Keratinocyte (primary cell): ENCODE measurements at regions not wholly inside any gene's neighbourhood (a gene's known extent, or its start where the extent isn't known, plus 50 kb on each side); places are given as distances from the start of the nearest gene placed in this dataset.

Source experiments
- DNase-seq: peaks from one replicate; pipeline ENCODE4 v3.0.0-alpha.2; 2011; ENCODE audit warnings: low read depth, missing footprints, low spot score
- FAIRE-seq: peaks from 2 replicates; lab custom pipeline; 2011; peaks lifted over from hg19 to GRCh38; lab: Jason Lieb, UNC
- H2AFZ ChIP-seq: 2 replicates; pipeline ENCODE4 v1.6.0; 2012; ENCODE audit warnings: low read length, control low read depth, inconsistent platforms; ENCODE audit not compliant: control insufficient read depth
- H3K27ac ChIP-seq: 2 replicates; pipeline ENCODE4 v1.5.1; 2011; ENCODE audit warnings: low read length; ENCODE audit not compliant: control insufficient read depth, insufficient read depth
- H3K27me3 ChIP-seq: 3 replicates; pipeline ENCODE4 v1.6.0; 2011; ENCODE audit warnings: low read length; ENCODE audit not compliant: control insufficient read depth, insufficient read depth; ENCODE audit errors: extremely low read depth
- H3K36me3 ChIP-seq, 2 experiments: 2 replicates in 1 of 2; 3 replicates in 1 of 2; pipeline ENCODE4 v1.5.1; 2011; ENCODE audit warnings: low read length in 2 of 2, mild to moderate bottlenecking in 1 of 2; ENCODE audit not compliant: control insufficient read depth in 2 of 2, insufficient read depth in 2 of 2; ENCODE audit errors: extremely low read depth in 1 of 2
- H3K4me1 ChIP-seq: 3 replicates; pipeline ENCODE4 v1.5.1; 2011; ENCODE audit warnings: low read length; ENCODE audit not compliant: control insufficient read depth, insufficient read depth; ENCODE audit errors: extremely low read depth
- H3K4me2 ChIP-seq: 3 replicates; pipeline ENCODE4 v1.6.0; 2011; ENCODE audit warnings: low read depth, low read length; ENCODE audit not compliant: control insufficient read depth, insufficient read depth; ENCODE audit errors: extremely low read depth
- H3K4me3 ChIP-seq, 3 experiments: fragments of 200-600 bp in 1 of 3; sonication (generic) in 1 of 3; 2 replicates in 2 of 3; 3 replicates in 1 of 3; pipeline ENCODE4 v1.5.1; 2011 to 2016; ENCODE audit warnings: low read length in 3 of 3, mild to moderate bottlenecking in 3 of 3, control low read depth in 2 of 3, inconsistent platforms in 1 of 3, low read depth in 1 of 3, mixed read lengths in 1 of 3, mixed run types in 1 of 3, moderate library complexity in 1 of 3; ENCODE audit not compliant: control insufficient read depth in 2 of 3, insufficient read depth in 2 of 3; ENCODE audit errors: extremely low read depth in 1 of 3
- H3K79me2 ChIP-seq: 2 replicates; pipeline ENCODE4 v1.6.0; 2012; ENCODE audit warnings: low read length; ENCODE audit not compliant: control insufficient read depth, insufficient read depth
- H3K9ac ChIP-seq: 3 replicates; pipeline ENCODE4 v1.6.0; 2011; ENCODE audit warnings: low read length; ENCODE audit not compliant: control insufficient read depth, insufficient read depth; ENCODE audit errors: extremely low read depth
- H3K9me1 ChIP-seq: 3 replicates; pipeline ENCODE4 v1.6.0; 2011; ENCODE audit warnings: low read length; ENCODE audit not compliant: control insufficient read depth, insufficient read depth; ENCODE audit errors: extremely low read depth
- H3K9me3 ChIP-seq: 2 replicates; pipeline ENCODE4 v1.5.1; 2012; ENCODE audit warnings: low read depth, low read length; ENCODE audit not compliant: control insufficient read depth
- H4K20me1 ChIP-seq: 3 replicates; pipeline ENCODE4 v1.6.0; 2011; ENCODE audit warnings: low read length; ENCODE audit not compliant: control insufficient read depth, insufficient read depth; ENCODE audit errors: extremely low read depth
- EZH2 ChIP-seq: IDR thresholded peaks from one replicate; pipeline ENCODE4 v1.6.1; 2012; ENCODE audit warnings: inconsistent platforms, mild to moderate bottlenecking, low read length, moderate library complexity
- dilution Hi-C: fragments of 300-500 bp; cut with MboI; formaldehyde crosslinking; loops from one replicate; pipeline ENCODE4 v1.7.0; 2020; ENCODE audit warnings: low sequenced_read_pairs; ENCODE audit not compliant: extremely low pct_ligation_motif_present
- TF ChIP-seq, protein P1 (sequence below), 3 experiments: IDR thresholded peaks in 1 of 3; conservative IDR thresholded peaks in 1 of 3; optimal IDR thresholded peaks in 1 of 3; 2 replicates in 2 of 3; 3 replicates in 1 of 3; pipeline versions ENCODE3 to v1.5.1; 2011; ENCODE audit warnings: low read length in 3 of 3, mild to moderate bottlenecking in 3 of 3, moderate library complexity in 2 of 3, control low read depth in 1 of 3, inconsistent platforms in 1 of 3; ENCODE audit not compliant: insufficient read depth in 2 of 3; ENCODE audit errors: extremely low read depth in 1 of 3

DNA sequence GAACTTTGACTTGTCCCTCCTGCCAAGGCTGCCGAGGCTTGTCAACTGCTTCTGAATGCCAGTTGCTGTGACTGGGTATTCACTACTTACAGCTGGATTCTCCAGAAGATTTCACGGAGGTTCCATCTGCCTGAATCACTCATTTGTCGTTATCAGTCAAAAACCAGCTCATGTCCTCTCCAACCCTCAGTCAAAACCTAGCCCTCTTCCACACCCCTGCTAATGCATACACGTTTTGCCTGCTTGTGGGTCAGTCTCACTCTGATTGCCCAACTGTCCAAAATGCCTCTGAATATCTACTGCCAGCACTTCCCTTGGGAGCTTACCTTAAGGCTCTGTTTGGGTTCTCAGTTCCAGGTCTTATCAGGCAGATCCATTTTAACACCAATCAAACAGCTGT is 238.6 kb upstream of the TMEM161B start:
- Histone ChIP-seq H3K4me2 (no peak overlapping the region), H2AFZ (no peak overlapping the region), H3K27ac (no peak overlapping the region), H4K20me1 (no peaks in the 10 kb centered on the region), H3K27me3 (no peaks in the 10 kb centered on the region), H3K79me2 (no peaks in the 10 kb centered on the region), H3K4me3 (no peak overlapping the region), H3K9ac (no peak overlapping the region), H3K4me1 (no peaks in the 10 kb centered on the region), H3K9me3 (no peaks in the 10 kb centered on the region), H3K36me3 (no peaks in the 10 kb centered on the region), H3K9me1 (no peaks in the 10 kb centered on the region)
- DNase-seq: no peak
- no peak for TF ChIP-seq EZH2
- TF ChIP-seq, protein P1, sequence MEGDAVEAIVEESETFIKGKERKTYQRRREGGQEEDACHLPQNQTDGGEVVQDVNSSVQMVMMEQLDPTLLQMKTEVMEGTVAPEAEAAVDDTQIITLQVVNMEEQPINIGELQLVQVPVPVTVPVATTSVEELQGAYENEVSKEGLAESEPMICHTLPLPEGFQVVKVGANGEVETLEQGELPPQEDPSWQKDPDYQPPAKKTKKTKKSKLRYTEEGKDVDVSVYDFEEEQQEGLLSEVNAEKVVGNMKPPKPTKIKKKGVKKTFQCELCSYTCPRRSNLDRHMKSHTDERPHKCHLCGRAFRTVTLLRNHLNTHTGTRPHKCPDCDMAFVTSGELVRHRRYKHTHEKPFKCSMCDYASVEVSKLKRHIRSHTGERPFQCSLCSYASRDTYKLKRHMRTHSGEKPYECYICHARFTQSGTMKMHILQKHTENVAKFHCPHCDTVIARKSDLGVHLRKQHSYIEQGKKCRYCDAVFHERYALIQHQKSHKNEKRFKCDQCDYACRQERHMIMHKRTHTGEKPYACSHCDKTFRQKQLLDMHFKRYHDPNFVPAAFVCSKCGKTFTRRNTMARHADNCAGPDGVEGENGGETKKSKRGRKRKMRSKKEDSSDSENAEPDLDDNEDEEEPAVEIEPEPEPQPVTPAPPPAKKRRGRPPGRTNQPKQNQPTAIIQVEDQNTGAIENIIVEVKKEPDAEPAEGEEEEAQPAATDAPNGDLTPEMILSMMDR (optimal IDR thresholded peaks at IDR 0.05 in 1 of 3, IDR thresholded peaks at IDR 0.05 in 1 of 3, conservative IDR thresholded peaks at IDR 0.05 in 1 of 3; ENCODE audit: extremely low read depth in 1 of 3, insufficient read depth in 2 of 3, low read length in 3 of 3): no peak
- dilution Hi-C loops: no loop called here
- FAIRE-seq: no peak

DNA sequence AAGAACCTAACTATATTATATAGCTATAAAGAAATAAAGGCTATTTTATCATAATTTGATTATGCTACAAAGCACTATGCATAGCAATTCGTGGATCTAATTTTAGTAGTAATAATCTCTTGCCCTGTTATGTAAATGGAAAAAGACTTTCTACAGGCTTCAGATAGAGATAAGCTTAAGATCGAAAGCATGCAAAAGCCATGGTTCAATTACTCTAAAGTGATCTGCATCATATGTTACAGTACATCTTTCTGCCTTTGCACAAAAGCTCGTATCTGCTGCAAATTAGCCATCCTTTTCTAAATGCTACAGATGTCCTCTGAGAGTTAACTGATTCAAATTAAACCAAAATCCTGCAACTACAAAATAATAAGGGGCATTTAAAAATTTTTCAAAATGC is 234.8 kb upstream of the TMEM161B start:
- Histone ChIP-seq H4K20me1 (no peaks in the 10 kb centered on the region), H3K9ac (no peak overlapping the region), H3K4me1 (no peaks in the 10 kb centered on the region), H3K9me1 (no peaks in the 10 kb centered on the region), H3K27ac (no peak overlapping the region), H3K79me2 (no peaks in the 10 kb centered on the region), H3K36me3 (no peaks in the 10 kb centered on the region), H3K4me2 (no peak overlapping the region), H2AFZ (no peak overlapping the region), H3K4me3 (no peak overlapping the region), H3K27me3 (no peaks in the 10 kb centered on the region), H3K9me3 (no peaks in the 10 kb centered on the region)
- no peak for FAIRE-seq
- TF ChIP-seq, protein P1 (optimal IDR thresholded peaks at IDR 0.05 in 1 of 3, IDR thresholded peaks at IDR 0.05 in 1 of 3, conservative IDR thresholded peaks at IDR 0.05 in 1 of 3; ENCODE audit: extremely low read depth in 1 of 3, insufficient read depth in 2 of 3, low read length in 3 of 3): no peak
- TF ChIP-seq EZH2: no peak
- dilution Hi-C loops: no loop called here
- no peak for DNase-seq
